ENCODE measurements at regions not wholly inside any gene's neighbourhood (a gene's known extent, or its start where the extent isn't known, plus 50 kb on each side); places are given as distances from the start of the nearest gene placed in this dataset.

- no peak overlapping the region for H3K4me3 ChIP-seq (ENCODE audit: low read depth, low read length)
- no peaks in the 10 kb centered on the region for H3K4me1 ChIP-seq
- no peaks in the 10 kb centered on the region for H3K27me3 ChIP-seq
- DNase-seq = no peak
- H3K9me3 ChIP-seq = no peaks in the 10 kb centered on the region; the same call in 1 of the 2 replicates
- H3K36me3 ChIP-seq = no peaks in the 10 kb centered on the region
- no peak for TF ChIP-seq CTCF (IDR thresholded peaks at IDR 0.05; ENCODE audit: low read depth, low read length)
Observed at GRCh38 chr16:17861981-17862479, 391.3 kb upstream of the XYLT1 start.

GRCh38 chr16:17858061-17858460, 387.3 kb upstream of the XYLT1 start:
- H3K4me1 ChIP-seq = no peaks in the 10 kb centered on the region
- TF ChIP-seq CTCF (IDR thresholded peaks at IDR 0.05; ENCODE audit: low read depth, low read length) = no peak
- no peaks in the 10 kb centered on the region for H3K9me3 ChIP-seq
- no peaks in the 10 kb centered on the region for H3K36me3 ChIP-seq
- no peak for DNase-seq
- H3K27me3 ChIP-seq = no peaks in the 10 kb centered on the region
- H3K4me3 ChIP-seq (ENCODE audit: low read depth, low read length) = no peak overlapping the region

GRCh38 chr16:17853958-17854357, 383.2 kb upstream of the XYLT1 start:
- Histone ChIP-seq H3K36me3 (no peaks in the 10 kb centered on the region), H3K4me3 (ENCODE audit: low read depth, low read length) (no peak overlapping the region), H3K4me1 (no peaks in the 10 kb centered on the region), H3K27me3 (no peaks in the 10 kb centered on the region), H3K9me3 (no peaks in the 10 kb centered on the region; the same call in 1 of the 2 replicates)
- DNase-seq = no peak
- no peak for TF ChIP-seq CTCF (IDR thresholded peaks at IDR 0.05; ENCODE audit: low read depth, low read length)

- Histone ChIP-seq H3K27me3 (no peaks in the 10 kb centered on the region), H3K9me3 (no peaks in the 10 kb centered on the region; the same call in 1 of the 2 replicates), H3K4me1 (no peaks in the 10 kb centered on the region), H3K4me3 (ENCODE audit: low read depth, low read length) (no peak overlapping the region), H3K36me3 (no peaks in the 10 kb centered on the region)
- no peak for TF ChIP-seq CTCF (IDR thresholded peaks at IDR 0.05; ENCODE audit: low read depth, low read length)
- DNase-seq = no peak
Observed at GRCh38 chr16:17852977-17853702, 382.4 kb upstream of the XYLT1 start.

GRCh38 chr16:17850581-17851250, 380.0 kb upstream of the XYLT1 start:
- TF ChIP-seq CTCF (IDR thresholded peaks at IDR 0.05; ENCODE audit: low read depth, low read length) = no peak
- H3K4me1 ChIP-seq = no peaks in the 10 kb centered on the region
- DNase-seq = no peak

More at GRCh38 chr16:17850581-17851250, 380.0 kb upstream of the XYLT1 start:
- H3K9me3 ChIP-seq = no peaks in the 10 kb centered on the region; the same call in 1 of the 2 replicates
- no peak overlapping the region for H3K4me3 ChIP-seq (ENCODE audit: low read depth, low read length)
- no peaks in the 10 kb centered on the region for H3K27me3 ChIP-seq
- H3K36me3 ChIP-seq = no peaks in the 10 kb centered on the region
